ENCODE measurements at regions not wholly inside any gene's neighbourhood (a gene's known extent, or its start where the extent isn't known, plus 50 kb on each side); places are given as distances from the start of the nearest gene placed in this dataset.

GRCh38 chr5:125538469-125538868 lies 792.0 kb upstream of the ZNF608 start:
- DNase-seq, result no peak

GRCh38 chr5:125541085-125541484 lies 794.6 kb upstream of the ZNF608 start:
- no peak for DNase-seq

- DNase-seq, result no peak
Measured at GRCh38 chr5:125549322-125549911, 803.0 kb upstream of the ZNF608 start.

GRCh38 chr5:125550274-125550673 lies 803.8 kb upstream of the ZNF608 start:
- DNase-seq, result peak; percentile 37

GRCh38 chr5:125551246-125551645 lies 804.8 kb upstream of the ZNF608 start:
- no peak for DNase-seq

GRCh38 chr5:125551797-125552196 lies 805.4 kb upstream of the ZNF608 start:
- no peak for DNase-seq

- no peak for DNase-seq
Measured at GRCh38 chr5:125552486-125552885, 806.0 kb upstream of the ZNF608 start.

- DNase-seq, result no peak
Measured at GRCh38 chr5:125554355-125554754, 807.9 kb upstream of the ZNF608 start.

GRCh38 chr5:125555591-125555990 lies 809.2 kb upstream of the ZNF608 start:
- no peak for DNase-seq

- DNase-seq, result no peak
Measured at GRCh38 chr5:125558016-125558415, 811.6 kb upstream of the ZNF608 start.

GRCh38 chr5:125558466-125558865 lies 812.0 kb upstream of the ZNF608 start:
- no peak for DNase-seq

- DNase-seq, result no peak
Measured at GRCh38 chr5:125559296-125559695, 812.9 kb upstream of the ZNF608 start.

GRCh38 chr5:125560476-125561225 lies 814.2 kb upstream of the ZNF608 start:
- no peak for DNase-seq

- DNase-seq, result no peak
Measured at GRCh38 chr5:125564317-125564975, 818.0 kb upstream of the ZNF608 start.

GRCh38 chr5:125574491-125575044 lies 828.1 kb upstream of the ZNF608 start:
- no peak for DNase-seq

- DNase-seq, result no peak
Measured at GRCh38 chr5:125575171-125575890, 828.9 kb upstream of the ZNF608 start.

GRCh38 chr5:125575891-125576505 lies 829.6 kb upstream of the ZNF608 start:
- DNase-seq, result peak; percentile 61

GRCh38 chr5:125576822-125577221 lies 830.4 kb upstream of the ZNF608 start:
- no peak for DNase-seq

GRCh38 chr5:125578551-125578950 lies 832.1 kb upstream of the ZNF608 start:
- DNase-seq, result no peak

GRCh38 chr5:125579182-125579581 lies 832.7 kb upstream of the ZNF608 start:
- DNase-seq, result no peak

GRCh38 chr5:125581311-125581710 lies 834.9 kb upstream of the ZNF608 start:
- DNase-seq, result no peak

- DNase-seq, result no peak
Measured at GRCh38 chr5:125582352-125582751, 835.9 kb upstream of the ZNF608 start.
